CD4-positive, alpha-beta T cell (primary cell): ENCODE measurements at regions not wholly inside any gene's neighbourhood (a gene's known extent, or its start where the extent isn't known, plus 50 kb on each side); places are given as distances from the start of the nearest gene placed in this dataset.
"Not testable (repeated sequence)": the region's sequence is repeated elsewhere in the genome, so short reads cannot be mapped to it uniquely, and the experiment has no call there.

ENCODE experiments used
- ATAC-seq: fragments of 200-7000 bp; cut with Tn5 transposase; one replicate; pipeline ENCODE4 v1.10.0; 2022; ENCODE audit warnings: mild to moderate bottlenecking; ENCODE audit not compliant: poor library complexity
- CTCF ChIA-PET: fragments of 350-600 bp; sonication (Branson Sonifier 250); formaldehyde crosslinking; loops from one replicate; lab custom pipeline; 2021; ENCODE audit warnings: antibody characterized with exemption, inconsistent platforms; lab: Charles Lee
- POLR2A ChIA-PET: fragments of 350-600 bp; sonication (Branson Sonifier 250); formaldehyde crosslinking; loops from one replicate; lab custom pipeline; 2021; ENCODE audit warnings: antibody characterized with exemption, inconsistent platforms; lab: Charles Lee
- DNase-seq, 14 experiments: peaks; one replicate each; pipeline ENCODE4 v3.0.0-alpha.2; 2013 to 2020; ENCODE audit warnings: mixed read lengths in 2 of 14
- H3K27ac ChIP-seq, 2 donors: one replicate each; pipeline versions ENCODE4 v1.5.1 to v1.7.0; 2013; ENCODE audit warnings: low read length in 2 of 2, low read depth in 1 of 2, mild to moderate bottlenecking in 1 of 2
- H3K27me3 ChIP-seq, 2 experiments: 1 replicate in 1 of 2; 2 replicates in 1 of 2; pipeline versions ENCODE4 v1.6.1 to v1.7.0; 2013; ENCODE audit warnings: low read length in 2 of 2, control low read depth in 1 of 2, mild to moderate bottlenecking in 1 of 2, moderate library complexity in 1 of 2; ENCODE audit not compliant: insufficient read depth in 2 of 2, control insufficient read depth in 1 of 2
- H3K36me3 ChIP-seq: one replicate; pipeline ENCODE4 v1.6.1; 2013; ENCODE audit warnings: low read length, control low read depth; ENCODE audit not compliant: insufficient read depth
- H3K4me1 ChIP-seq: one replicate; pipeline ENCODE4 v1.6.1; 2013; ENCODE audit warnings: low read length, control low read depth; ENCODE audit not compliant: insufficient read depth
- H3K4me3 ChIP-seq: one replicate; pipeline ENCODE4 v1.5.1; 2013; ENCODE audit warnings: mild to moderate bottlenecking, low read length, moderate library complexity
- H3K9me3 ChIP-seq, 2 experiments: 1 replicate in 1 of 2; 2 replicates in 1 of 2; pipeline versions ENCODE4 v1.6.1 to v1.7.0; 2013; ENCODE audit warnings: low read length in 2 of 2, mild to moderate bottlenecking in 2 of 2, control low read depth in 1 of 2, moderate library complexity in 1 of 2; ENCODE audit not compliant: control insufficient read depth in 1 of 2, insufficient read depth in 1 of 2
- H3K27ac Mint-ChIP-seq: one replicate; pipeline ENCODE4 v1.8.0; 2020; ENCODE audit warnings: mixed read lengths
- H3K27me3 Mint-ChIP-seq: one replicate; pipeline ENCODE4 v1.8.0; 2021; ENCODE audit warnings: mixed read lengths
- H3K36me3 Mint-ChIP-seq: one replicate; pipeline ENCODE4 v1.8.0; 2021; ENCODE audit warnings: low read depth, mixed read lengths
- H3K4me1 Mint-ChIP-seq: one replicate; pipeline ENCODE4 v1.8.0; 2021; ENCODE audit warnings: low read depth, mixed read lengths
- H3K4me3 Mint-ChIP-seq: one replicate; pipeline ENCODE4 v1.8.0; 2020; ENCODE audit warnings: mild to moderate bottlenecking, mixed read lengths
- H3K9me3 Mint-ChIP-seq: one replicate; pipeline ENCODE4 v1.8.0; 2020; ENCODE audit warnings: mixed read lengths
- intact Hi-C, 2 experiments: fragments of 100-400 bp; cut with DNase I in 1 of 2; cut with micrococcal nuclease in 1 of 2; formaldehyde crosslinking; loops; one replicate each; pipeline versions ENCODE4 v1.15.1 to v1.9.0; 2023 to 2025; cut with DNase I, micrococcal nuclease
- TF ChIP-seq, protein P1 (sequence below): fragments of 200-600 bp; IDR thresholded peaks from one replicate; pipeline ENCODE4 v1.8.0; 2022; ENCODE audit warnings: antibody characterized with exemption, mild to moderate bottlenecking

- no peak overlapping the region for H3K27ac Mint-ChIP-seq
- peaks cover 31% of the 10 kb centered on the region for H3K27me3 Mint-ChIP-seq
- Histone ChIP-seq H3K4me1 (no peaks in the 10 kb centered on the region), H3K4me3 (no peak overlapping the region), H3K36me3 (no peaks in the 10 kb centered on the region), H3K27ac (no peak overlapping the region), H3K27me3 (no peaks in the 10 kb centered on the region), H3K9me3 (no peaks in the 10 kb centered on the region)
- DNase-seq: no peak
- no peaks in the 10 kb centered on the region for H3K4me1 Mint-ChIP-seq
- H3K4me3 Mint-ChIP-seq: no peak overlapping the region
- POLR2A ChIA-PET: no interaction called here
- ATAC-seq: no peak
- intact Hi-C loops: loop anchor here in 1 of 2 experiments (5.0 kb wide), 1 partner anchor 238 kb away; no protein-coding TSS in a partner anchor
- CTCF ChIA-PET: no interaction called here
- no peaks in the 10 kb centered on the region for H3K9me3 Mint-ChIP-seq
- TF ChIP-seq, protein P1, sequence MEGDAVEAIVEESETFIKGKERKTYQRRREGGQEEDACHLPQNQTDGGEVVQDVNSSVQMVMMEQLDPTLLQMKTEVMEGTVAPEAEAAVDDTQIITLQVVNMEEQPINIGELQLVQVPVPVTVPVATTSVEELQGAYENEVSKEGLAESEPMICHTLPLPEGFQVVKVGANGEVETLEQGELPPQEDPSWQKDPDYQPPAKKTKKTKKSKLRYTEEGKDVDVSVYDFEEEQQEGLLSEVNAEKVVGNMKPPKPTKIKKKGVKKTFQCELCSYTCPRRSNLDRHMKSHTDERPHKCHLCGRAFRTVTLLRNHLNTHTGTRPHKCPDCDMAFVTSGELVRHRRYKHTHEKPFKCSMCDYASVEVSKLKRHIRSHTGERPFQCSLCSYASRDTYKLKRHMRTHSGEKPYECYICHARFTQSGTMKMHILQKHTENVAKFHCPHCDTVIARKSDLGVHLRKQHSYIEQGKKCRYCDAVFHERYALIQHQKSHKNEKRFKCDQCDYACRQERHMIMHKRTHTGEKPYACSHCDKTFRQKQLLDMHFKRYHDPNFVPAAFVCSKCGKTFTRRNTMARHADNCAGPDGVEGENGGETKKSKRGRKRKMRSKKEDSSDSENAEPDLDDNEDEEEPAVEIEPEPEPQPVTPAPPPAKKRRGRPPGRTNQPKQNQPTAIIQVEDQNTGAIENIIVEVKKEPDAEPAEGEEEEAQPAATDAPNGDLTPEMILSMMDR: no peak
- no peaks in the 10 kb centered on the region for H3K36me3 Mint-ChIP-seq
These were observed 219.5 kb downstream of the CENPC start for GRCh38 chr4:67325791-67326190.

DNA sequence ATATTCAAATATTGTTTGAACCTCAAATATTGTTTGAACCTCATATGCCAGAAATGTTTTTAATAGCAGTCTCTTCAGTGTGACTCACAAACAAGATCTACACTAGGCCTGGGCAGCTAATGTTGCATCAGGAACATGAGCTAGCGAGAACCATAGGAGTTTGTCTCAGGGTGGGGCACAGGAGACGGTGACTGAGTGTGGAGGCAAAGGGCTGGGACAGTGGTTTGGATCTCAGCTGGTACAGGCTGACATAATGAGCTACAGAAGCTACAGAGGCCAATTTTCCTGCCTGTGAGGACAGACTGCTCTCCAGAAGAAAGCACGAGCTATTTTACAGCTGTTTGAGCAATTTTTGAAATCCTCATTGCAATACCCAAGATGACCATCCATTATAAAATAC lies 224.7 kb downstream of the CENPC start:
- no peak overlapping the region for H3K4me3 Mint-ChIP-seq
- Histone ChIP-seq H3K9me3 (no peaks in the 10 kb centered on the region), H3K27me3 (no peaks in the 10 kb centered on the region), H3K36me3 (no peaks in the 10 kb centered on the region), H3K4me3 (no peak overlapping the region), H3K4me1 (no peaks in the 10 kb centered on the region), H3K27ac (no peak overlapping the region)
- H3K27me3 Mint-ChIP-seq: peaks cover 9% of the 10 kb centered on the region
- TF ChIP-seq, protein P1: no peak
- no peak overlapping the region for H3K27ac Mint-ChIP-seq
- no peak for ATAC-seq
- DNase-seq: no peak
- CTCF ChIA-PET: no interaction called here
- intact Hi-C loops: no loop called here
- no peaks in the 10 kb centered on the region for H3K36me3 Mint-ChIP-seq
- POLR2A ChIA-PET: no interaction called here
- H3K4me1 Mint-ChIP-seq: no peaks in the 10 kb centered on the region
- H3K9me3 Mint-ChIP-seq: no peaks in the 10 kb centered on the region

DNA sequence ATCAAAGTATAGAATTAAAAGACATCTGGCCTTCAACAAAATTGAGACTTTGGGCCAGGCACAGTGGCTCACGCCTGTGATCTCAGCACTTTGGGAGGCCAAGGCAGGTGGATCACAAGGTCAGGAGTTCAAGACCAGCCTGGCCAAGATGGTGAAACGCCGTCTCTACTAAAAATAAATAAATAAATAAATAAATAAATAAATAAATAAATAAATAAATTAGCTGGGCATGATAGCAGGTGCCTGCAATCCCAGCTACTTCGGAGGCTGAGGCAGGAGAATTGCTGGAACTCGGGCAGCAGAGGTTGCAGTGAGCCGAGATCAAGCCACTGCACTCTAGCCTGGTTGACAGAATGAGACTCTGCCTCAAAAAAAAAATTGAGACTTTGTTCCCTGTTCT lies 225.7 kb downstream of the CENPC start:
- H3K4me1 ChIP-seq, H3K36me3 ChIP-seq, H3K27ac Mint-ChIP-seq, H3K27ac ChIP-seq, H3K9me3 Mint-ChIP-seq, H3K4me3 Mint-ChIP-seq, H3K27me3 Mint-ChIP-seq, ATAC-seq, H3K27me3 ChIP-seq, intact Hi-C loops, DNase-seq, POLR2A ChIA-PET, H3K9me3 ChIP-seq, H3K4me1 Mint-ChIP-seq, H3K36me3 Mint-ChIP-seq, H3K4me3 ChIP-seq, CTCF ChIA-PET: not testable (repeated sequence)

DNA sequence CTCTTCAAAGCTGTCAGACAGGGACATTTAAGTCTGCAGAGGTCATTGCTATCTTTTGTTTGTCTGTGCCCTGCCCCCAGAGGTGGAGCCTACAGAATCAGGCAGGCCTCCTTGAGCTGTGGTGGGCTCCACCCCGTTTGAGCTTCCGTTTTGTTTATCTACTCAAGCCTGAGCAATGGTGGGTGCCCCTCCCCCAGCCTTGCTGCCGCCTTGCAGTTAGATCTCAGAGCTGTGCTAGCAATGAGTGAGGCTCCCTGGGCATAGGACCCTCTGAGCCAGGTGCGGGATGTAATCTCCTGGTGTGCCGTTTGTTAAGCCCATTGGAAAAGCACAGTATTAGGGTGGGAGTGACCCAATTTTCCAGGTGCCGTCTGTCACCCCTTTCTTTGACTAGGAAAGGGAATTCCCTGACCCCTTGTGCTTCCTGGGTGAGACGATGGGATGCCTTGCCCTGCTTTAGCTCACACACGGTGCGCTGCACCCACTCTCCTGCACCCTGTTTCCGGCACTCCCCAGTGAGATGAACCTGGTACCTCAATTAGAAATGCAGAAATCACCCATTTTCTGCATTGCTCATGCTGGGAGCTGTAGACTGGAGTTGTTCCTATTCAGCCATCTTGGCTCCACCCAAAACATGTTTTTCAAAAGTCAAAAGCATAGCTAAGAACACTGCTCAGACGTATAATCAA lies 244.7 kb downstream of the CENPC start:
- H3K4me1 Mint-ChIP-seq, H3K27me3 ChIP-seq, POLR2A ChIA-PET, H3K9me3 ChIP-seq, H3K36me3 Mint-ChIP-seq, H3K4me1 ChIP-seq, H3K27ac ChIP-seq, DNase-seq, ATAC-seq, H3K9me3 Mint-ChIP-seq, H3K27ac Mint-ChIP-seq, H3K36me3 ChIP-seq, H3K4me3 ChIP-seq, CTCF ChIA-PET, intact Hi-C loops, H3K4me3 Mint-ChIP-seq: not testable (repeated sequence)
- H3K27me3 Mint-ChIP-seq: peaks cover 11% of the 10 kb centered on the region
